Tibial nerve (tissue), 4 donors: ENCODE measurements at regions not wholly inside any gene's neighbourhood (a gene's known extent, or its start where the extent isn't known, plus 50 kb on each side); places are given as distances from the start of the nearest gene placed in this dataset.

Source experiments
- DNase-seq, 2 donors: peaks; one replicate each; pipeline ENCODE4 v3.0.0-alpha.2; 2019; ENCODE audit warnings: low spot score in 2 of 2
- H3K27ac ChIP-seq, 4 donors: fragments of 200-600 bp; sonication (generic) in 3 of 4; one replicate each; pipeline ENCODE4 v1.5.1; 2017 to 2019; ENCODE audit warnings: mild to moderate bottlenecking in 1 of 4
- H3K27me3 ChIP-seq, 2 donors: fragments of 200-600 bp; sonication (generic) in 1 of 2; one replicate each; pipeline versions ENCODE4 v1.5.1 to v1.6.0; 2017 to 2019
- H3K36me3 ChIP-seq, 3 donors: fragments of 200-600 bp; sonication (generic); one replicate each; pipeline ENCODE4 v1.5.1; 2018 to 2019
- H3K4me1 ChIP-seq, 4 donors: fragments of 200-600 bp; sonication (generic) in 3 of 4; one replicate each; pipeline ENCODE4 v1.5.1; 2017 to 2019
- H3K4me3 ChIP-seq, 4 donors: fragments of 200-600 bp; sonication (generic) in 3 of 4; one replicate each; pipeline ENCODE4 v1.5.1; 2017 to 2019; ENCODE audit warnings: mild to moderate bottlenecking in 1 of 4, moderate library complexity in 1 of 4
- H3K9me3 ChIP-seq, 4 donors: fragments of 200-600 bp; sonication (generic) in 3 of 4; one replicate each; pipeline ENCODE4 v1.5.1; 2017 to 2019
- EP300 ChIP-seq, 2 donors: sonication (generic); formaldehyde crosslinking; IDR thresholded peaks; one replicate each; pipeline ENCODE4 v1.6.1; 2017; ENCODE audit warnings: antibody characterized with exemption in 2 of 2, mild to moderate bottlenecking in 1 of 2
- POLR2A ChIP-seq, 2 donors: fragments of 450-650 bp; IDR thresholded peaks; one replicate each; pipeline ENCODE4 v1.6.1; 2017; ENCODE audit warnings: antibody characterized with exemption in 2 of 2, mild to moderate bottlenecking in 2 of 2, moderate library complexity in 2 of 2
- WGBS, 2 donors: methylation state at CpG; one replicate each; pipeline ENCODE4 v1.1.5; 2018; 5-methylcytosine and 5-hydroxymethylcytosine counted together
- TF ChIP-seq, protein P1 (sequence below), 5 experiments: fragments of 200-600 bp in 3 of 5; fragments of 450-650 bp in 2 of 5; sonication (generic) in 3 of 5; IDR thresholded peaks; one replicate each; pipeline ENCODE4 v1.5.1; 2016 to 2019; ENCODE audit warnings: antibody characterized with exemption in 5 of 5, mild to moderate bottlenecking in 3 of 5, moderate library complexity in 2 of 5

DNA sequence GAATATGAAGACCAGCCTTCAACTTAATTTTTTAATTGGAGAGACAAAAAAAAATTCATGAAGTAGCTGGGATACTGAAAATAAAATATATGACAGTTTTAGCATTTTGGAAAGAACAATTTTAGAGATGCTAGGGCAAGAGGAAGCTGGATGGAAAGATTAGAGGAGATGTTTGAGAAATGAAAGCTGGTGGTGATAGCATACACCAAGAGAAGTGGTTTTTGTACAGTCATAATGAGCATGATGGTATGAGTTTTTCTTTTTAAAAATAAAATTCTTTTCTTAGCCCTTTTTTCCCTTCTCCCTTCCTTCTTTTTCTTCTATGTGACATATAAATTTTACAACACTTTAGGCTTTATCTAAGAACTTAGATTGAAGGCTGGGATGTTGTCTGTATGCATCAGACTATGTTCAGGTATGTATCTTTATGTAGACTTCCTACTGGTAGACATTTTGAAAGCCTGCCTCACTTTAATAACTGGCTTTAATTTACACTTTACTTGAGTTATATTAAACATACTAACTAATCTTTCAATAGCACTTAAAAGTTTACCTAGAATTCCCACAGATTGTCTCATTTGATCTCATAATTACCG is 522.5 kb downstream of the TLE4 start:
- Histone ChIP-seq H3K9me3 (no peaks in the 10 kb centered on the region), H3K27me3 (no peaks in the 10 kb centered on the region), H3K4me1 (no peaks in the 10 kb centered on the region), H3K27ac (no peak overlapping the region), H3K36me3 (no peaks in the 10 kb centered on the region), H3K4me3 (no peak overlapping the region)
- DNase-seq = no peak
- no peak for TF ChIP-seq POLR2A (IDR thresholded peaks at IDR 0.05)
- no peak for TF ChIP-seq EP300 (IDR thresholded peaks at IDR 0.05)
- TF ChIP-seq, protein P1, sequence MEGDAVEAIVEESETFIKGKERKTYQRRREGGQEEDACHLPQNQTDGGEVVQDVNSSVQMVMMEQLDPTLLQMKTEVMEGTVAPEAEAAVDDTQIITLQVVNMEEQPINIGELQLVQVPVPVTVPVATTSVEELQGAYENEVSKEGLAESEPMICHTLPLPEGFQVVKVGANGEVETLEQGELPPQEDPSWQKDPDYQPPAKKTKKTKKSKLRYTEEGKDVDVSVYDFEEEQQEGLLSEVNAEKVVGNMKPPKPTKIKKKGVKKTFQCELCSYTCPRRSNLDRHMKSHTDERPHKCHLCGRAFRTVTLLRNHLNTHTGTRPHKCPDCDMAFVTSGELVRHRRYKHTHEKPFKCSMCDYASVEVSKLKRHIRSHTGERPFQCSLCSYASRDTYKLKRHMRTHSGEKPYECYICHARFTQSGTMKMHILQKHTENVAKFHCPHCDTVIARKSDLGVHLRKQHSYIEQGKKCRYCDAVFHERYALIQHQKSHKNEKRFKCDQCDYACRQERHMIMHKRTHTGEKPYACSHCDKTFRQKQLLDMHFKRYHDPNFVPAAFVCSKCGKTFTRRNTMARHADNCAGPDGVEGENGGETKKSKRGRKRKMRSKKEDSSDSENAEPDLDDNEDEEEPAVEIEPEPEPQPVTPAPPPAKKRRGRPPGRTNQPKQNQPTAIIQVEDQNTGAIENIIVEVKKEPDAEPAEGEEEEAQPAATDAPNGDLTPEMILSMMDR (IDR thresholded peaks at IDR 0.05) = no peak
- WGBS, 2 donors = 94 to 95% methylated on average over 1 of the region's 1 CpG

DNA sequence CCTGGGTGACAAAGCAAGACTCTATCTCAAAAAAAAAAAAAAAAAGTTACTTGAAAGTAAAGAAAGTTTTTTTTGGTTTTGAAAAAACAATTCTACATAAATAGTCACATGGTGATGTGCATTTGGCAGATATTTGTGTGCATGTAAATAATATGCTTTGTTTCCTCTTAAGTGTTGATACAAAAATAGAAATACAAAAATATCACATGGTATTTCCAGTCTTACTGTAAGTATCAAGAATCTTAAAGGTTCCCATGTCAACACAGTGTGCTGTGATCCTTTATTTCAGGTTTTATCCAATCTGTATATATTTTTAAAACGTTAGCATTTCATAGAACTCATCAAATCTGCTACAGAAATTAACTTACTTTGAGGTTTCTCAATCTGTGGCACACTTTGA is 521.9 kb downstream of the TLE4 start:
- WGBS, 2 donors = 55 to 63% methylated on average over 1 of the region's 1 CpG
- no peaks in the 10 kb centered on the region for H3K27me3 ChIP-seq
- no peaks in the 10 kb centered on the region for H3K4me1 ChIP-seq
- no peaks in the 10 kb centered on the region for H3K36me3 ChIP-seq
- H3K9me3 ChIP-seq = no peaks in the 10 kb centered on the region
- TF ChIP-seq, protein P1 (IDR thresholded peaks at IDR 0.05) = no peak
- TF ChIP-seq EP300 (IDR thresholded peaks at IDR 0.05) = no peak
- H3K4me3 ChIP-seq = no peak overlapping the region
- no peak for DNase-seq
- H3K27ac ChIP-seq = no peak overlapping the region

DNA sequence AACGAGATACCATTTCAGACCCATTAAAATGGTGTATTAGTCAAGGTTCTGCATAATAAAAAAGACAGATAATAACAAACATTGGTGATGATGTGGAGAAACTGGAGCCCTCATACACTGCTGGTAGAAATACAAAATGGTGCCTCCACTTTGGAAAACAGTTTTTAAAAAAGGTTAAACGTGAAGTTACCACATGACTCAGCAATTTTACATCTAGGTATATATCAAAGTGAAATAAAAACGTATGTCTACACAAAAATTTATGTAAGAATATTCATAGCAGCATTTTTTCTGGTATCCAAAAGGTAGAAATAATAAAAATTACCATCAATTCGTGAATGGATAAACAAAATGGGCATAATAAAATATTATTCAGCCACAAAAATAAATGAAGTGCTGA is 519.8 kb downstream of the TLE4 start:
- WGBS, 2 donors = 77 to 83% methylated on average over 4 of the region's 4 CpGs
- no peaks in the 10 kb centered on the region for H3K36me3 ChIP-seq
- TF ChIP-seq EP300 (IDR thresholded peaks at IDR 0.05) (no peak), POLR2A (IDR thresholded peaks at IDR 0.05) (no peak)
- TF ChIP-seq, protein P1 (IDR thresholded peaks at IDR 0.05) = no peak
- no peak overlapping the region for H3K4me3 ChIP-seq
- no peak for DNase-seq
- H3K27ac ChIP-seq = no peak overlapping the region
- no peaks in the 10 kb centered on the region for H3K9me3 ChIP-seq
- no peaks in the 10 kb centered on the region for H3K4me1 ChIP-seq
- no peaks in the 10 kb centered on the region for H3K27me3 ChIP-seq

DNA sequence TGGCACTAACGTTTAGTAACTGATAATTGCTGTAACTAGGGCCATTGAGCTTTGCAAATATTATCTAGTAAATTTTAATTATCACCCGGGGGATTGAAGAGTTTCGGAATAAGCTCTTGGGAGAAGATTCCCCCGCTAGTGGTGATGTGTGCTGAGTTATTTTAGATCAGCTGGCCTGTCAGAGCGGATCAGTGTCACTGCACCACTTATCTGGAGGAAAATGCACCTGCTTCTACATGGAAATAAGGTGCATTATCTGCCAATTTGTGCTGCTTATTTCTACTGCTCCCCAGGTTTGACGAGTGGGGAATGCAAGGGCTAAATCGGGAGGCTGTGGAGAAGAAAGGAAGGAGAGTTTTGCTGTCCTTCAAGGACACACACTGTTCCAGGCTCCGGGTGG is 518.6 kb downstream of the TLE4 start:
- H3K27me3 ChIP-seq = no peaks in the 10 kb centered on the region
- no peaks in the 10 kb centered on the region for H3K9me3 ChIP-seq
- TF ChIP-seq, protein P1 (IDR thresholded peaks at IDR 0.05) = no peak
- TF ChIP-seq POLR2A (IDR thresholded peaks at IDR 0.05) = no peak
- no peak for TF ChIP-seq EP300 (IDR thresholded peaks at IDR 0.05)
- H3K36me3 ChIP-seq = no peaks in the 10 kb centered on the region
- DNase-seq = no peak
- H3K27ac ChIP-seq = no peak overlapping the region
- WGBS, 2 donors = 83 to 86% methylated on average over 8 of the region's 8 CpGs
- H3K4me3 ChIP-seq = no peak overlapping the region
- H3K4me1 ChIP-seq = no peaks in the 10 kb centered on the region

DNA sequence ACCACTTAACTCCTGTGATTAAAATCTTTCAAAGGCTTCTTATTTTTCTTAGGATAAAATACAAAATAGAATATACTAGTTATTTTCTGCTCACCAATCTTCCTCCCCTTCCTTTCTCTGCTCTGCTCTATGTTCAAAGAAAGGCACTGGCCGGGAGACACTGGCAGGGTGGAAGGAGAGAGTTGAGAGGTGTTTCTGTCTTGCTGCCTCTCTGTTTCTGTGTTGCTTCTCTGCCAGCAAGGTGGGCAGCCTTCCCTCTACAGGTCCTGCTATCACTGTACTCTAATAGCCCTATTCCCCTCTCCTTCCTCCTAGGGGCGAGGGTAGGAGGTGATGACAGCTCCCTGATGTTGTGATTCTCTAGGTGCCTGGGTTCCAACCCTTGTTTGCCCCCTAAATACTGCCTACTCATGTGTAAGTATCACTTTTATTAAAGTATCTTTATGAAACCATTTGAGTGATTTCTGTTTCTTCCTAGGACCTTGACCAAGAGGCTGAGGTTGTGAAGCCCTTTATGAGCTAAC is 515.1 kb downstream of the TLE4 start:
- Histone ChIP-seq H3K36me3 (no peaks in the 10 kb centered on the region), H3K4me3 (no peak overlapping the region), H3K4me1 (no peaks in the 10 kb centered on the region), H3K27me3 (no peaks in the 10 kb centered on the region), H3K9me3 (no peaks in the 10 kb centered on the region), H3K27ac (no peak overlapping the region)
- WGBS, 2 donors = 84 to 88% methylated on average over 2 of the region's 2 CpGs
- TF ChIP-seq EP300 (IDR thresholded peaks at IDR 0.05) = no peak
- TF ChIP-seq, protein P1 (IDR thresholded peaks at IDR 0.05) = no peak
- TF ChIP-seq POLR2A (IDR thresholded peaks at IDR 0.05) = no peak
- DNase-seq = no peak
